SK-N-SH (cell line): ENCODE measurements at regions not wholly inside any gene's neighbourhood (a gene's known extent, or its start where the extent isn't known, plus 50 kb on each side); places are given as distances from the start of the nearest gene placed in this dataset.

Experiments
- ELF1 ChIP-seq: IDR thresholded peaks from 2 replicates; pipeline ENCODE4 v1.4.0; 2012
- EZH2phosphoT487 ChIP-seq: fragments of 200-600 bp; sonication (generic); IDR thresholded peaks from 2 replicates; pipeline ENCODE4 v1.6.1; 2017; ENCODE audit warnings: low read depth, mixed run types, mild to moderate bottlenecking, antibody characterized with exemption, moderate library complexity, borderline replicate concordance
- GABPA ChIP-seq: IDR thresholded peaks from 2 replicates; pipeline ENCODE4 v1.4.0; 2012; ENCODE audit warnings: low read depth, mild to moderate bottlenecking
- POLR2AphosphoS5 ChIP-seq: IDR thresholded peaks from 2 replicates; pipeline ENCODE4 v1.6.1; 2012; ENCODE audit warnings: low read depth, low read length
- SIN3A ChIP-seq: IDR thresholded peaks from 2 replicates; pipeline ENCODE4 v1.6.1; 2012; ENCODE audit warnings: low read depth, mild to moderate bottlenecking, low read length, moderate library complexity, borderline replicate concordance
- TAF1 ChIP-seq: IDR thresholded peaks from 2 replicates; pipeline ENCODE4 v1.6.1; 2012; ENCODE audit warnings: low read depth, mild to moderate bottlenecking, low read length, moderate library complexity, borderline replicate concordance
- TEAD4 ChIP-seq: IDR thresholded peaks from 2 replicates; pipeline ENCODE4 v1.4.0; 2012; ENCODE audit warnings: mild to moderate bottlenecking, borderline replicate concordance; ENCODE audit not compliant: insufficient read depth
- TF ChIP-seq, protein P1 (sequence below): fragments of 200-600 bp; sonication (generic); IDR thresholded peaks from 2 replicates; pipeline ENCODE4 v1.6.1; 2017; ENCODE audit warnings: antibody characterized with exemption, mild to moderate bottlenecking, moderate library complexity

DNA sequence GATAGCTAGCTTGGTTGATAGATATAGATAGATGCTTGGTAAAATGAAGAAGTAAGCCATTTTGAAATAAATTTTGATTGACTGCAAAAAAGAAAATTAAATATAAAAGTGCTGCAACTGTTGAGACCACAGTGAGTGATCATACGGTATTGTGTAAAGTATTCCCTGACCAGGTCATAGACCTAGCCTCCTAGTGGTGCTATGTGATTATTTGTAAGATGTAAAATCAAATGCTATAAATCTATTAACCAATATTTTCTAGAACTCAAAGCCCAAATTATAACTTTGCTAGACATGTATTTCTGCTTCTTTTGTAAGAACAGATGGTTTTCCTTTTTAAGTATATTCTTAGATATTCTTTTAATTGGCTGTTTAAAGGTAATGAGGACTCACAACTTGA is 480.2 kb upstream of the PTPRD start:
- TF ChIP-seq, protein P1, sequence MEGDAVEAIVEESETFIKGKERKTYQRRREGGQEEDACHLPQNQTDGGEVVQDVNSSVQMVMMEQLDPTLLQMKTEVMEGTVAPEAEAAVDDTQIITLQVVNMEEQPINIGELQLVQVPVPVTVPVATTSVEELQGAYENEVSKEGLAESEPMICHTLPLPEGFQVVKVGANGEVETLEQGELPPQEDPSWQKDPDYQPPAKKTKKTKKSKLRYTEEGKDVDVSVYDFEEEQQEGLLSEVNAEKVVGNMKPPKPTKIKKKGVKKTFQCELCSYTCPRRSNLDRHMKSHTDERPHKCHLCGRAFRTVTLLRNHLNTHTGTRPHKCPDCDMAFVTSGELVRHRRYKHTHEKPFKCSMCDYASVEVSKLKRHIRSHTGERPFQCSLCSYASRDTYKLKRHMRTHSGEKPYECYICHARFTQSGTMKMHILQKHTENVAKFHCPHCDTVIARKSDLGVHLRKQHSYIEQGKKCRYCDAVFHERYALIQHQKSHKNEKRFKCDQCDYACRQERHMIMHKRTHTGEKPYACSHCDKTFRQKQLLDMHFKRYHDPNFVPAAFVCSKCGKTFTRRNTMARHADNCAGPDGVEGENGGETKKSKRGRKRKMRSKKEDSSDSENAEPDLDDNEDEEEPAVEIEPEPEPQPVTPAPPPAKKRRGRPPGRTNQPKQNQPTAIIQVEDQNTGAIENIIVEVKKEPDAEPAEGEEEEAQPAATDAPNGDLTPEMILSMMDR, result no peak
- TF ChIP-seq EZH2phosphoT487 (no peak), TEAD4 (no peak), GABPA (no peak), SIN3A (no peak), POLR2AphosphoS5 (no peak), TAF1 (no peak), ELF1 (no peak)
